OCI-LY7 (cell line): ENCODE measurements at regions not wholly inside any gene's neighbourhood (a gene's known extent, or its start where the extent isn't known, plus 50 kb on each side); places are given as distances from the start of the nearest gene placed in this dataset.

Source experiments
- CTCF ChIP-seq: fragments of 200-600 bp; sonication (generic); conservative IDR thresholded peaks from 2 replicates; pipeline ENCODE4 v1.5.1; 2014; ENCODE audit warnings: mild to moderate bottlenecking, antibody characterized with exemption, low read length, moderate library complexity, mixed read lengths
- EZH2phosphoT487 ChIP-seq: fragments of 200-600 bp; sonication (generic); IDR thresholded peaks from 2 replicates; pipeline ENCODE4 v1.6.1; 2018; ENCODE audit warnings: low read depth, borderline replicate concordance, mild to moderate bottlenecking, mixed run types, antibody characterized with exemption, low read length, moderate library complexity, mixed read lengths

GRCh38 chr7:112939574-112940313 lies 146.9 kb downstream of the GPR85 start:
- no peak for TF ChIP-seq CTCF
- no peak for TF ChIP-seq EZH2phosphoT487
